HEK293 (cell line): ENCODE measurements at regions not wholly inside any gene's neighbourhood (a gene's known extent, or its start where the extent isn't known, plus 50 kb on each side); places are given as distances from the start of the nearest gene placed in this dataset.

ENCODE experiments used
- CTCF ChIA-PET: fragments of 350-600 bp; formaldehyde crosslinking; extraction: SDS; loops from one replicate; lab custom pipeline; 2021; ENCODE audit warnings: antibody characterized with exemption; lab: Yijun Ruan, JAX
- POLR2A ChIA-PET: fragments of 300-600 bp; formaldehyde crosslinking; extraction: SDS; loops from one replicate; lab custom pipeline; 2020; ENCODE audit warnings: antibody characterized with exemption, inconsistent platforms; lab: Yijun Ruan, JAX
- H3K27ac ChIP-seq: fragments of 200-500 bp; sonication (Bioruptor generic); 2 replicates; pipeline ENCODE4 v1.5.1; 2014; ENCODE audit warnings: low read depth, low read length, control low read depth, inconsistent platforms; ENCODE audit errors: extremely low read depth
- H3K36me3 ChIP-seq, 2 experiments: fragments of 200-500 bp in 1 of 2; sonication (Bioruptor generic) in 1 of 2; 1 replicate in 1 of 2; 2 replicates in 1 of 2; pipeline ENCODE4 v1.5.1; 2014 to 2017; ENCODE audit warnings: inconsistent platforms in 2 of 2, low read length in 2 of 2; ENCODE audit not compliant: control insufficient read depth in 2 of 2, insufficient read depth in 1 of 2
- H3K4me1 ChIP-seq: fragments of 200-500 bp; sonication (Bioruptor generic); 2 replicates; pipeline ENCODE4 v1.5.1; 2014; ENCODE audit warnings: mild to moderate bottlenecking, low read length, inconsistent platforms; ENCODE audit not compliant: control insufficient read depth, insufficient read depth
- H3K4me3 ChIP-seq: 2 replicates; pipeline ENCODE4 v1.5.1; 2011; ENCODE audit warnings: low read depth, mild to moderate bottlenecking, control low read depth, low read length, moderate library complexity
- H3K9me3 ChIP-seq: fragments of 200-500 bp; sonication (Bioruptor generic); 2 replicates; pipeline ENCODE4 v1.5.1; 2014; ENCODE audit warnings: low read depth, low read length, inconsistent platforms; ENCODE audit not compliant: control insufficient read depth, insufficient read depth
- BCL11A ChIP-seq: fragments of 450-650 bp; formaldehyde crosslinking; IDR thresholded peaks from 2 replicates; pipeline ENCODE4 v1.5.1; 2016; ENCODE audit warnings: low read depth, missing biosample characterization, missing genetic modification characterization
- GFI1B ChIP-seq: fragments of 450-650 bp; formaldehyde crosslinking; IDR thresholded peaks from 2 replicates; pipeline ENCODE4 v1.5.1; 2016; ENCODE audit warnings: missing biosample characterization, missing genetic modification characterization
- KLF9 ChIP-seq: fragments of 450-650 bp; formaldehyde crosslinking; IDR thresholded peaks from 2 replicates; pipeline ENCODE4 v1.5.1; 2016; ENCODE audit warnings: missing biosample characterization, missing genetic modification characterization, low read depth
- SALL2 ChIP-seq: fragments of 450-650 bp; formaldehyde crosslinking; IDR thresholded peaks from 2 replicates; pipeline ENCODE4 v1.5.0; 2017; ENCODE audit warnings: missing biosample characterization, mild to moderate bottlenecking, missing genetic modification characterization, borderline replicate concordance
- ZNF274 ChIP-seq, 2 experiments: fragments of 200-500 bp in 1 of 2; fragments of 450-650 bp in 1 of 2; sonication (Bioruptor generic) in 1 of 2; formaldehyde crosslinking in 1 of 2; IDR thresholded peaks; 2 replicates each; pipeline versions ENCODE4 v1.5.1 to v1.6.1; 2014 to 2016; ENCODE audit warnings: borderline replicate concordance in 1 of 2, inconsistent platforms in 1 of 2, low read length in 1 of 2, missing biosample characterization in 1 of 2, missing genetic modification characterization in 1 of 2
- ZNF518A ChIP-seq: fragments of 450-650 bp; formaldehyde crosslinking; conservative IDR thresholded peaks from 2 replicates; pipeline ENCODE4 v1.5.1; 2016; ENCODE audit warnings: low read depth, missing biosample characterization, missing genetic modification characterization
- ZNF529 ChIP-seq: fragments of 450-650 bp; formaldehyde crosslinking; IDR thresholded peaks from 2 replicates; pipeline ENCODE4 v1.5.1; 2017; ENCODE audit warnings: missing genetic modification characterization, missing biosample characterization; ENCODE audit not compliant: insufficient replicate concordance
- ZNF530 ChIP-seq: fragments of 450-650 bp; formaldehyde crosslinking; IDR thresholded peaks from 2 replicates; pipeline ENCODE4 v1.5.1; 2016; ENCODE audit warnings: low read depth, missing biosample characterization, missing genetic modification characterization
- ZNF548 ChIP-seq: fragments of 450-650 bp; formaldehyde crosslinking; IDR thresholded peaks from 2 replicates; pipeline ENCODE4 v1.5.1; 2016; ENCODE audit warnings: missing biosample characterization, missing genetic modification characterization
- ZNF658 ChIP-seq: fragments of 450-650 bp; formaldehyde crosslinking; IDR thresholded peaks from 2 replicates; pipeline ENCODE4; 2016; ENCODE audit warnings: missing biosample characterization, missing genetic modification characterization
- ZNF768 ChIP-seq: fragments of 450-650 bp; formaldehyde crosslinking; IDR thresholded peaks from 2 replicates; pipeline ENCODE4 v1.5.1; 2018; ENCODE audit warnings: missing biosample characterization, mild to moderate bottlenecking, missing genetic modification characterization
- ZNF791 ChIP-seq: fragments of 450-650 bp; formaldehyde crosslinking; IDR thresholded peaks from 2 replicates; pipeline ENCODE4 v1.5.1; 2016; ENCODE audit warnings: missing biosample characterization, missing genetic modification characterization
- ZSCAN23 ChIP-seq: fragments of 450-650 bp; formaldehyde crosslinking; IDR thresholded peaks from 2 replicates; pipeline ENCODE4 v1.5.1; 2016; ENCODE audit warnings: missing biosample characterization, missing genetic modification characterization
- TF ChIP-seq, protein P1 (sequence below): fragments of 450-650 bp; formaldehyde crosslinking; IDR thresholded peaks from 2 replicates; pipeline ENCODE4 v1.5.1; 2017; ENCODE audit warnings: missing biosample characterization, missing genetic modification characterization
- TF ChIP-seq, protein P2 (sequence below): fragments of 450-650 bp; formaldehyde crosslinking; IDR thresholded peaks from 2 replicates; pipeline ENCODE4 v1.5.1; 2017; ENCODE audit warnings: missing biosample characterization, mild to moderate bottlenecking, missing genetic modification characterization, moderate library complexity

- TF ChIP-seq GFI1B (tag by site-specific recombination) (no peak), KLF9 (tag by site-specific recombination) (no peak), ZNF791 (tag by site-specific recombination) (no peak), SALL2 (tag by site-specific recombination) (no peak), ZNF548 (tag by site-specific recombination) (no peak), BCL11A (tag by site-specific recombination) (no peak), ZNF529 (tag by site-specific recombination) (no peak), ZNF768 (no peak), ZNF530 (tag by site-specific recombination) (no peak), ZSCAN23 (tag by site-specific recombination) (no peak), ZNF658 (tag by site-specific recombination) (no peak), ZNF274 (IDR thresholded peaks at IDR 0.05; ENCODE audit: low read length) (no peak), ZNF274 (tag by site-specific recombination; IDR thresholded peaks at IDR 0.05; ENCODE audit: borderline replicate concordance) (no peak)
- TF ChIP-seq, protein P1, sequence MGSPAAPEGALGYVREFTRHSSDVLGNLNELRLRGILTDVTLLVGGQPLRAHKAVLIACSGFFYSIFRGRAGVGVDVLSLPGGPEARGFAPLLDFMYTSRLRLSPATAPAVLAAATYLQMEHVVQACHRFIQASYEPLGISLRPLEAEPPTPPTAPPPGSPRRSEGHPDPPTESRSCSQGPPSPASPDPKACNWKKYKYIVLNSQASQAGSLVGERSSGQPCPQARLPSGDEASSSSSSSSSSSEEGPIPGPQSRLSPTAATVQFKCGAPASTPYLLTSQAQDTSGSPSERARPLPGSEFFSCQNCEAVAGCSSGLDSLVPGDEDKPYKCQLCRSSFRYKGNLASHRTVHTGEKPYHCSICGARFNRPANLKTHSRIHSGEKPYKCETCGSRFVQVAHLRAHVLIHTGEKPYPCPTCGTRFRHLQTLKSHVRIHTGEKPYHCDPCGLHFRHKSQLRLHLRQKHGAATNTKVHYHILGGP (tag by site-specific recombination): no peak
- H3K4me3 ChIP-seq: no peak overlapping the region
- no peak overlapping the region for H3K27ac ChIP-seq
- no peaks in the 10 kb centered on the region for H3K9me3 ChIP-seq
- H3K4me1 ChIP-seq: no peaks in the 10 kb centered on the region
- CTCF ChIA-PET: no interaction called here
- POLR2A ChIA-PET: no interaction called here
- no peaks in the 10 kb centered on the region for H3K36me3 ChIP-seq
Observed at GRCh38 chr17:63333869-63334268, 112.2 kb downstream of the CYB561 start.

DNA sequence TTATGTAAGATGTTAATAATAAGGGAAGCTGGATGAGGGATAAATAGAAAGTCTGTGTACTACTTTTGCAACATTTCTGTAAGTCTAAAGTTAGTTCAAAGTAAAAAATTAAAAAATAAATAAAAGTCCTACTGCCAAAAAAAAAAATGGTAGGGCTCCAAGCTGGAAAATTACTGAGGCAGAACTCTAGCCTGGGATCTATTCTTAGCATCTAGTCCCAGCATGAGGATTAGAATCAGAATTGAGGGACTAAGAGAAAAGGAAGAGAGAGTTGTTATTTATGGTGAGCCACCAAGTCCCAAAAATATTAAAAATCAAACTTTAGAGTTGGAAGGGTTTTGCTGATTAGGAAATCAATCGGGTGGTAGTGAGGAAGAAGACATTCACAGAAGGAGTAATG lies 110.3 kb downstream of the CYB561 start:
- H3K4me3 ChIP-seq: no peak overlapping the region
- ChIA-PET POLR2A (no interaction called here), CTCF (interaction anchor here (0.7 to 1.8 kb wide), 3 partner anchors 14 to 262 kb away, joined by 3 to 7 read pairs (median 3); no protein-coding TSS in a partner anchor)
- no peaks in the 10 kb centered on the region for H3K4me1 ChIP-seq
- peaks cover 0 to 2% of the 10 kb centered on the region in 2 experiments; a peak in 1 of 3 replicates for H3K36me3 ChIP-seq
- no peak for TF ChIP-seq ZNF518A
- TF ChIP-seq, protein P2, sequence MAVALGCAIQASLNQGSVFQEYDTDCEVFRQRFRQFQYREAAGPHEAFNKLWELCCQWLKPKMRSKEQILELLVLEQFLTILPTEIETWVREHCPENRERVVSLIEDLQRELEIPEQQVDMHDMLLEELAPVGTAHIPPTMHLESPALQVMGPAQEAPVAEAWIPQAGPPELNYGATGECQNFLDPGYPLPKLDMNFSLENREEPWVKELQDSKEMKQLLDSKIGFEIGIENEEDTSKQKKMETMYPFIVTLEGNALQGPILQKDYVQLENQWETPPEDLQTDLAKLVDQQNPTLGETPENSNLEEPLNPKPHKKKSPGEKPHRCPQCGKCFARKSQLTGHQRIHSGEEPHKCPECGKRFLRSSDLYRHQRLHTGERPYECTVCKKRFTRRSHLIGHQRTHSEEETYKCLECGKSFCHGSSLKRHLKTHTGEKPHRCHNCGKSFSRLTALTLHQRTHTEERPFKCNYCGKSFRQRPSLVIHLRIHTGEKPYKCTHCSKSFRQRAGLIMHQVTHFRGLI (tag by site-specific recombination): peak; percentile 16; the same call in 1 of the 2 replicates
- TF ChIP-seq, all 188 proteins: peak for 1
- Histone ChIP-seq H3K27ac (no peak overlapping the region), H3K9me3 (no peaks in the 10 kb centered on the region)
